ENCODE measurements at regions not wholly inside any gene's neighbourhood (a gene's known extent, or its start where the extent isn't known, plus 50 kb on each side); places are given as distances from the start of the nearest gene placed in this dataset.

DNA sequence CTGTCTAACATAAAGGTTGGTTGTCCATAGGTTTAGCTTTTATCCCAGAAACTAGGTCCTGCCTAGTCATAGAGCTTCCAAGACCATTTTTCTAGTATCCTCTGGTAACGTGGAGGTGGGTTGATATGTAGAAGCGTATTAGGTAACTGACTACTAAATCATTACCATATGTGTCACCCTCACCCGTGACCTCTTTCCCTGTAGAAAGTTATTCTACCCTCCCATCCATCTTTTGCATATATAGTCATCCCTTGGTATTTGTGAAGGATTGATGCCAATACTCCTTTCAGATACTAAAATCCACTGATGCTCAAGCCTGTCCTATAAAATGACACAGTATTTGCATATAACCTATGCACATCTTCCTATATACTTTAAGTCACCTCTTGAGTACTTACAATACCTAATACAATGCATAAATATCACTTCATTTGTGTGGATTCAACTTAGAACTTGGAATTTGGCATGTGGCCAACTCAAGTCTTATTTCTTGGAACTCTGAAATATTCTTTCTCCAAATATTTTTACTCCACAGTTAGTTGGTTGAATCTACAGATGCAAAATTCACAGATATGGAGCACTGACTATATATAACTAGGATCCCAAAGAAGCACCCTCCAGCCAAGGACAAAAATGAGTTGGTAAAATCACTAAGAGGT, 497.0 kb upstream of the TENM4 start:
- no peak for DNase-seq (ENCODE audit: low read depth, low spot score)

DNA sequence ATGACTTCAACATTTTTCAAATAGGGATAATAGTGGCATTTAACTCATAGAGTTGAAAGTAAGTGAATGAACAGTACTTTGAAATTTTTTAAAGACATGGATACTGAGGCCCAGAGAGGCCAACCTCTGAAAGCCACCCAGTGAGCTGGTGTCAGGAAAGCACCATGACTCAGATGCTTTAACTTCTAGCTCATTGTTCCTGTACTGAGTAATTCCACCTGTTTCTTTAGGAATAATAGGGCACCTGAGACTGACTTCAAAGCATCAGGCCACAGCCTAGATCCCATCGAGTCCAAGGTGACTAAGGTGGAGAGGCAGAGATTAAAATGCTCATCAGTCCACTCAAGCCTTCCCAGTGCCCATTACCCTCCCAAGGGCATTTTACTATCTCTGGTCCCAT, 491.8 kb upstream of the TENM4 start:
- no peak for DNase-seq (ENCODE audit: low read depth, low spot score)

DNA sequence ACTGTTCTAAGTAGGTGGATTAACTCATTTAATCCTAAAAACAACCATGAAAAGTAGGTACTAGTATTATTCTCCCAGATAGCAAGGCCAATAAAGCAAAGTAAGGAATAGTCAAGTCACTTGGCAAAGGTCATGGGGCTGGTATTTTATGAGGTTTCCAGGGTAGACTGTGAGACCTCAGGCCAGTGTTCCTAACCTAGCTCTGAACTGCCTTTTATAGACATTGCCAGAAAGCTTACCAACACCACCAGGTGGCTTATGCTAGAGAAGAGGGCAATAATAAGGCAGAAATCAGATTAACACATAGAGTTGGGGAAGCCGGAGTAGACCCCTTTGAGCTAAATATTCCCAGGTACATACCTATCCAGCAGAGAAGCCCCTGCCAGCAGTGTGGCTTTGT, 490.9 kb upstream of the TENM4 start:
- no peak for DNase-seq (ENCODE audit: low read depth, low spot score)

DNA sequence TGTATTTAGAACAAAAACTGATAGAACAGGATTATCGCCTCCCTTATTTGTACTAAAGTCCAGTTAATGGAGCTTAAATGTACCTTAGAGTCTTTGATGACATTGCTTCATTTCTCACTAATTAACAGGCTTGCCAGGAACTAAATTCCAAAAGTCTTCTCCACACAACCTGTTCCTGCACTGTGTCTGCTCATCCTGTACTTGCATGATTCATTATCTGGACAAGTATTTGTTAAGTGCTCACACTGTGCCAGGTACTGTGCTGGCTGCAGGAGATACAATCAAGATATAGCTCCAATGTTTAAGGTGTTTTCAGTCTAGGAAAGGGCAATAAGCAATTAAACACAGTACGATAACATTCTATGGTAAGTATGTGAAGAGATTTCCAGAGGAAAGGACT, 485.9 kb upstream of the TENM4 start:
- no peak for DNase-seq (ENCODE audit: low read depth, low spot score)

DNA sequence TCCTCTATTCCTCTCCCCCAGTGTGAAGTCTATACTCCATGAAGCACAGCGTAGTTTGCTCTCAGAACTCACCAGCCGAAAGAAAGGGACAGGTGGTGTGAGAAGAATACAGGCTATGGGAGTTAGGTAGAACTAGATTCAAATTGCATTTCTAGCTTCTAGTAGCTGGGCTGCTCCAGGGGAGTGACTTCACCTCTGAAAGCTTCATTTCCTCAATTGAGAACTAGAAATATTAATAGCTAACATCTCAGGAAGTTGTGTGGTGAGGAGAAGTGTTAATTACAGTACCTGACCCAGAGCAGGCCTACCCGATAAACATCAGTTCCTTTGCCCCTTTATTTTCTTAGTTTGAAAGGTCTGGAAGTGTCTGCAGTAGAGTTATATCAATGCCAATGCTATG, 484.7 kb upstream of the TENM4 start:
- no peak for DNase-seq (ENCODE audit: low read depth, low spot score)

DNA sequence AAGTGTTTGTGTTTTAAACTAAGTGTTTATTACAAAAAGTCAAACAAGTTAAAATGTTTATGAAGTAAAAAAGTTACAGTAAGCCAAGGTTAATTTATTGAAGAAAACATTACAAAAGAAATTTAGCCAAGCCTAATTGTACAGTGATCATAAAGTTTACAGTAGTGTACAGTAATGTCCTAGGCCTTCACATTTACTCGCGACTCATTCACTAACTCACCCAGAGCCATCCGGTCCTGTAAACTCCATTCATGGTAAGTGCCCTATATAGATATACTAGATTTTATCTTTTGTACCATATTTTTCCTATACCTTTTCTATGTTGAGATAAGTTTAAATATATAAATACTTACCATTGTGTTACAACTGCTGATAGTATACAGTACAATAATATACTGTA, 481.8 kb upstream of the TENM4 start:
- DNase-seq (ENCODE audit: low read depth, low spot score), result no peak

DNA sequence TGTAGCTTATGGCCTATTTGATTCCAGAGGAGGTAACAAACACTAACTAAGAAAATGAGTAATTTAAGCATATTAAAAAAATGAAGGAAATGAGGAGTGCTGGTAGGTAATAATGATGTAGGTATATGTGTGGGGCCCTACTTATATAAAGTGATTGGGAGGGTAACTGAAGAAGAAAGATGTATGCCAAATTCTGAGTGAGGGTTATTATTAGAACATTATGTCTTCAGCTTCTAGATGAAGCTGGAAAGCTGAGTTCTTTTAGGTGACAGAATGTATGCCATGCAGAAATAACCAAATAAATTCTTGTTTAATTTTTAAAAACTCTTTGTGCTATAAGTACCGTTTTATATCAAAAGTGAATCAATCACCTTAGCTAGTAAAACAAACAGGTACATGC, 479.6 kb upstream of the TENM4 start:
- DNase-seq (ENCODE audit: low read depth, low spot score), result no peak

DNA sequence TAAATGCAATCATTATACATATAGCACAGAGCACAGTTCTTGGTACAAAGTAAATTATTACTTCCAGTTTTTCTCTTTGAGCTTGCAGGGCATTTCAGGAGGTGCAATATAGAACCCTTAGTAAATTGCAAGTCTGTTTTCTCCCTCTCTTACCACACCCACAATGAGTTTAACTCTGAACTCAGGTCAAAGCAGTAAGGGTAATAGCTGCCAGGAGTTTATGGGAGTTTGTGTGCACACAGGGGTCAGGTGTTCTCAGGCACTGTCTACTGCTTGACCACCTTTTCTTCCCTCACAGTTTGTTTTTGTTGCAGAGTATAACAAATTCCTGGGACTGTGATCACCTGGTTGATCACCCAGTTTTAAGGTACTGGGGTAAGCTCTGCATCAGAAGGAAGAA, 478.5 kb upstream of the TENM4 start:
- no peak for DNase-seq (ENCODE audit: low read depth, low spot score)

DNA sequence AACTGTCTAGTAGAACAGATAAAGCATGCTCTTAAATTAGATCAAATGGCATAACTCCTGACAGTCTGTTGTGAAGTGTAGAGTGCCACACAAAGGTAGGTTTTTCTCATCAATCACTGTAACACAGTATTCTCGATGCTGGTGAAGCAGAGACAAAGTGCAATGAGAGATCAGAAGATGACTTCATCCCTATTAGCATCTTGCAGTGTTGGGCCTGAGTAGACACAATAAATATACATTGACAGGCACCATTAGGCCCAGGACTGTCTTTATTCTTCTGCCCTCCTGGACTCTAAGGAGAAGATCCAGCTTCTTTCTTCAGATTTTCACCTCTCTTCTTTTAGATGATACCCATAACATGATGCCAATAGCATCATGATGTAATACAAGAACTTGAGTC, 478.0 kb upstream of the TENM4 start:
- no peak for DNase-seq (ENCODE audit: low read depth, low spot score)

DNA sequence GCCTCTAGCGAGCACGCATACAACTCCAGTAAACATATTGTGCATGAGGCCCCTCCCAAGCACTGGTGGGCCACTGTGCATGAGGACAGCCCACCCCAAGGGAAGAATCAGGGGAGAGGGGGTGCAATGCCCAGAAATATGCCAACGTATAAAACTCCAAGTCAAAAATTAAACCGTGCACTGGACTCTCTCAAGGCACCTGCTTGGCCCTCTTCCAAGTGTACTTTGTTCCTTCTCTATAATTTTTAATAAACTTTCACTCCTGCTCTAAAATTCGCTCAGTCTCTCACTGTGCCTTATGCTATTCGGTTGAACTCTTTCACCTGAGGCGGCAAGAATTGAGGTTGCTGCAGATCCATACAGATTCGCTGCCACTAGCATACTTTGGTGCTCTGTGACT, 465.3 kb upstream of the TENM4 start:
- DNase-seq (ENCODE audit: low read depth, low spot score), result no peak

DNA sequence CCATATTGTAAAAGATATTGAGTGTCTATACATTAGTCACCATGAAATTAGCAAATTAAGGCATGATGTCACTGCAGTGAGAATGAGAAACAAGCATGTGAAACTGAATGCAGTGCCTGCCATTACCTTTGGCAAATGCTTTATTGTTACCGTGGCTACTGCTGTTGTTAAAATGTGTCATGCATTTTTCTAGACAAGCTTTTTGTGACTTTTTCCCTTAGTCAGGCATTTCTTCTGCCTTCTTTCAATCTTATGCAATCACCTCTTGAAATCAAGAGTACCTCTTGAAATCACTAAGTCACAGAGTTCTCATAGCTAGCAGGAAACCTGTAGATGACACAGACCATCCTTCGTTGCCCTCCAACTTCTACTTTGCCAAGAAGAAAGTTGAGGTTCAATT, 461.7 kb upstream of the TENM4 start:
- DNase-seq (ENCODE audit: low read depth, low spot score), result no peak

DNA sequence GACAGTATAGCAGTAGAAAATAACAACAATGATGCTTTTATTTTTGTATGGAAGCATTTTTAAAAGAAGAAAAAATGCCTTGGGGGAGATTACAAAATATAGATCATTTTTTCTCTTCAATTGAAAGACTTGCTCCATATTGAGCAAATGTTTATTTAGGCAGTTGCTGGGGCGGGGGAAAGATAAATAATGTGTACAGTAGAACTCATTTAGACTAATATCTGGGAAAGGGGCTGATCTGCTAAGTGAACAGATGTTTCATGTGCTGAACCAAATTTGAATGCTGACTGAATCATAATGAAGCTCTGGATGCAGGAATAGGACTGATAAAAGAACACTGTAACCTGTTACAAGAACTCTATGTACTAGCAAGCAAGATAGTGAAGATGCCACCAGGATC, 457.1 kb upstream of the TENM4 start:
- DNase-seq (ENCODE audit: low read depth, low spot score), result no peak

DNA sequence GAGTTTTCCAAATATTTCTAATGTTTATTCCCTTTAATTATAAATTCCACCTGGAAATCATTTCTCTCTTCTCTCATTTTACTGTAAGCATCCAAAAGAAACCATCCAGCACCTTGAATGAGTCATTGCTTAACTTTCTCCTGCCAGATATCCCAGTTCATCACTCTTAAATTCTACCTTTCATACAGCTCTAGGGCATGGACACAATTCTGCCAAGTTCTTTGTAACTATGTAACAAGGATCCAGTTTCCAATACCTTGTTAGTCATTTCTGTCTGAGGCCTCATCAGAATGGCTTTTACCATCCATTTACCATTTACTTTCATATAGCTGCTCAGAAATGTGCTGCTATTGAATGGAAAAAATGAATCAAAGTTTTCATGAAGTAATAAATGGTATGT, 455.4 kb upstream of the TENM4 start:
- DNase-seq (ENCODE audit: low read depth, low spot score), result no peak

DNA sequence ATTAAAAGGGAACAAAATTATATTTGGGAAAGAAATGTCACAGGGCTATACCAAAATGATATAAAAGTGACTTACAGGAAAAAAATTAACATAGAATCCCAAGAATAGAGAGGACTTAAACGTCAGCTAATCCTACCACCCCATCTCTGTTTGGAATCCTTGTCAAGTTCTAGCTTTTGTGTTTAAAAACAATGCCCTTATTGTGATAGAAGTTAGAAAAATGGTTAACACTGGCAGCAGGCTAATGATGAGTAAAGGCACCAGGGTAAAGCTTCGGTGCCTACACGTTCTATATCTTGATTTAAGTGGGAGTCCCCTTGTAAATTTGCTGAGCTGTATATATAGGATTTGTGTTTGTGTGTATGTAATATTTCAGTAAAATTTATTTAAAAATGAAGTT, 453.3 kb upstream of the TENM4 start:
- no peak for DNase-seq (ENCODE audit: low read depth, low spot score)

DNA sequence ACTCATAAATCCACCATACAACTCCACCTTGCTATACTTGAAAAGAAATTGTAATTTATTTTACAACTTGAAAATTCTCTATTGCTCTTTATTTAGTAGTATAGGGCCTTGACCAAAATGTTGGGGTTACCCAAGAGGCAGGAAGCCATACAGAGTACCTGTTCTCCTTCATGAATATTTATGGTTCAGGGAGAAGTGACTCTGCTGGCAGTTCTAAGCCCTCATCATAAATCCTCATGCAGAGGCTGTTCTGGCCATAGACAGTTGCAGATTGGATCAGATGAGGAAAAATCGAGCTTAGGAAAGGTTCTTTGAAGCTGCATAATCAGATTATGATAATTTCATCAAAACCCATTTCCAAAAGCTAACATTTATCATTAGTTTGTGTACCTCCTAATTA, 449.4 kb upstream of the TENM4 start:
- DNase-seq (ENCODE audit: low read depth, low spot score), result no peak

DNA sequence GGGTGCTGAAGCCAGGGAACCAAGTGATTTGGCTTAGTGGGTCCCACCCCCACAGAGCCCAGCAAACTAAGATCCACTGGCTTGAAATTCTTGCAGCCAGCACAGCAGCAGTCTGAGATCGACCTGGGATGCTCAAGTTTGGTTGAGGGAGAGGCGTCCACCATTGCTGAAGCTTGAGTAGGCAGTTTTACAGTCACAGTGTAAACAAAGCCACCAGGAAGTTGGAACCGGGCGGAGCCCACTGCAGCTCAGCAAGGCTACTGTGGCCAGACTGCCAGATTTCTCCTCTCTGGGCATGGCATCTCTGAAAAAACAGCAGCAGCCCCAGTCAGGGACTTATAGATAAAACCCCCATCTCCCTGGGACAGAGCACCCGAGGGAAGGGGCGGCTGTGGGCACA, 424.1 kb upstream of the TENM4 start:
- DNase-seq (ENCODE audit: low read depth, low spot score), result no peak

DNA sequence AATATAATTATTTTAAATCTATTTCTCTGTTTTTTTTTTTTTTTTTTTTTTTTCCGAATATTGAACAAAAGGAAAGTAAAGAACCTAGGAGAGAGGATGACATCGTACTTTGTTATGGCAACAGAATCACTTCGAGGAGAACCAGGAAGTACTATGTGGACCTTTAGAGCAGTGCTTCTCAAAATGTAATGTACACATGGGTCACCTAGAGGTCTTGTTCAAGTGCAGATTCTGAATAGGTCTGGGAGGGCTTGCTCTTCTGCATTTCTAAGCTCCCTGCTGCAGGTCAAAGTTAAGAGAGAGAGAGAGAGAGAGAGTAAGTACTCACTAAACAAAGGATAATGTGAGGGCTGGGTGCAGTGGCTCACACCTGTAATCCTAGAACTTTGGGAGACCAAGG, 419.5 kb upstream of the TENM4 start:
- DNase-seq (ENCODE audit: low read depth, low spot score), result no peak

DNA sequence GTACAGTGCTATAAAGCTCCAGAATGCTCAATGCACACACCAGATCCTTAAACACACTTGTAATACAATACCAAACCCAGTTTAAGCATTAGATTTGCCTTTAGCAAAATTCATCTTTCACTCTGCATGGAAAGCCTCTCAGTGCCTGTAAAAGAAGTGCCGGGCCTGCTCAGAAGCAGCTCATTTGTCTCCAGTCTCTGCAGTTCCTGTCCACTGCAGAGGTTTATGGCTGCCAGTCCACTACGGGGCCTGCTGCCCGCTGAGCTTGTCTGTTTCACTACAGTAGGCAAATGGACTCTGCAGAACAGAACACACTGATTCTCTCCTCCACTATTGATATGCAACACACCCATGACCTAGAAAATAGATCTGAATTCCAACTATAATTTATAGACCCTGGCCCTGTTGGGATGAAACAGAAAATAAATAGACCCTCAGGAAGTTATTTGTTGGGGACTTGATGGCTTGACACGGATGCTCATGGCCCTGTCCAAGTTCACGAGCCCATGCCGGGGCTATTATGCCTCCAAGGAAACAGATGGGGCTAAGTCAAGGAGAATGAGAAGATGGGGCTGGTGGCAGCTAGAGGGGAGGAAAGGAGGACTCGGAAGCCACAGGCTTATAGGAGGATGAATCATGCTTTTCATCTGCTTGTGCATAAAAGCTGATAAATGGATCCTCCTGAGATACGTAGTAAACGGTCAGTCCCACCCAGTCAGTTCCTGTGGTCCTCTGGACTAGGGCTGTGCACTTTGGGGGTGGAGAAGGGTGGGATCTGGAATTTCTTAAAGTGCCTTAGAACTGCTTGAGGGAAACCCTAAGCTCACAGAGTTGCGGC, 416.8 kb upstream of the TENM4 start:
- DNase-seq (ENCODE audit: low read depth, low spot score), result no peak

DNA sequence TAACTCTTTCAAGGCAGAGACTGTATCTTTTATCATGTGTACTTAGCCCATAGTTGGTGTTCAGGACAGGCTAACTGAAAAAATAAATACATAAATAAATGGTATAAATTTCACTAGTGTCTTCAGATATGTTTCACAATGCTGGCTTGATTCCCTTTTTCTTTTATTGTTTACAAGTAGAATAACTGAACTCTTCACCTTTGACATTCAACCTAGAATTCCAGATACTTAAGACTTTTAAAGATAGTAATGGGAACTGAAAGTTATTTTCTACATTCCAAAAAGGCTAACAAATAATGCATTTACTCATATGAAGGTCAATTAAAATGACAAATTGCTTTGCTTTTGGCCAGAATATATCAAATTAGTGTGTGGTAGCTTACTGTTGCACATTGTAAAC, 411.3 kb upstream of the TENM4 start:
- DNase-seq (ENCODE audit: low read depth, low spot score), result no peak

DNA sequence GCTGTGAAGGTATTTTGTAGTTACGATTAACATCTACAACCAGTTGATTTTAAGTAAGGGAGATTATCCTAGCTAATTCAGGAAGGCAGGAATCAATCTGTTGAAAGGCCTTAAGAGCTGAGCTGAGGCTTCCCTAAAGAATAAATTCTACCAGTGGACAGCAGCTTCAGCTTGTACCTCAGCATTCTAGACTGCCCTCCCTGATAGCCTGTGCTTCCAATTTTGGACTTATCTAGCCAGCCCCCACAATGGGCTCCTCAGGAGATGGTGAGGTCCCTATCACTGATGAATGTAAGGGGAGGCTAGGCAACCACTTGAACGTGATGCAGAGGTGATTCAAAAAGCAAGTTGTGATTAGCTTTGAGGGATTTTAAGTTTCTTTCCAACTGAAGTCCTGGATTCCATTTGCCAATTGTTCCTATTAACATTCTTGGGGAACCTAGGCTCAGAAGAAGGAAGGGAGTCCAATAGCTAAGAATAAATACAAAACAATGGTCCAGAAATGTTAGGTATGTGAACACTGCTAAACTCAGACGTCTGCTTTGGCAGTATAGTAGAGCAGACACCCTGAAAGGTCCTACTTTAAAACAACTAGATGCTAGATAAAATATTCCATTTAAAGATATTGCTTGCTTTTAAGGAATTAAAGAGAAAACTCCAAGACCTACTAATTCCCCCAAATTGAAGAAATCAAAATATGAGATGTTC, 404.3 kb upstream of the TENM4 start:
- no peak for DNase-seq (ENCODE audit: low read depth, low spot score)

DNA sequence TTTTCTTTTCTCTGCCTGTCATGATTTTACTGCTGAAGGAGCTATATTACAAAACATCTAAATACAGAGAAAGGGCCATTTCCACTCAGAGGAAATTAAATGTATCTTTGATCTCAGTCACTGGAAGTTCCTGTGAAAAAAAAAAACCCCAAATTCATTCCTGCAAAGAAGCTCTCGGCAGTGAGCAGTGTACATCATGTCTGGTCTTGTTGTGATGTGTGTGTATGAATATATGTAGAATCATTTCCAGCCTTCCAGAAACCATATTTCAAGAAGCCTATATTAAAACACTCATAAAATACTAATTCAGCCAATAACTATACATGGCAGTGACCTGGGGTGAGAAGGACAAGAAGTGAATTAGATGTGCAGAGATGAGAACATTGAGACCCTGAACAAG, 393.2 kb upstream of the TENM4 start:
- DNase-seq (ENCODE audit: low read depth, low spot score), result no peak

DNA sequence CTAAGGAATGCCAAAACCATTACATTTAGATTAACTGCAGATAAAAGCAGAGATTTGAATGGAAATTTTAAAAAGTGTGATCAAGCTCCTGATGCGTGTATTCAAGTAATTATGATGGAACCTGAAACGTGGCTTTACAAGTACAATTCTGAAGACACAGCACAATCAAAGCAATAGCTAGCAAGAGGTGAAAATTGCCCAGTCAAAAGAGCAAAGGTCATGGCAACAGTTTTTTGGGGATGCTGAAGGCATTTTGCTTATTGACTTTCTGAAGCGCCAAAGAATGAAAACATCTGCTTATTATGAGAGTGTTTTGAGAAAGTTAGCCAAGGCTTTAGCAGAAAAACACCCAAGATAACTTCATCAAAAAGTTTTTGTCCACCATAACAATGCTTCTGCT, 389.6 kb upstream of the TENM4 start:
- no peak for DNase-seq (ENCODE audit: low read depth, low spot score)

DNA sequence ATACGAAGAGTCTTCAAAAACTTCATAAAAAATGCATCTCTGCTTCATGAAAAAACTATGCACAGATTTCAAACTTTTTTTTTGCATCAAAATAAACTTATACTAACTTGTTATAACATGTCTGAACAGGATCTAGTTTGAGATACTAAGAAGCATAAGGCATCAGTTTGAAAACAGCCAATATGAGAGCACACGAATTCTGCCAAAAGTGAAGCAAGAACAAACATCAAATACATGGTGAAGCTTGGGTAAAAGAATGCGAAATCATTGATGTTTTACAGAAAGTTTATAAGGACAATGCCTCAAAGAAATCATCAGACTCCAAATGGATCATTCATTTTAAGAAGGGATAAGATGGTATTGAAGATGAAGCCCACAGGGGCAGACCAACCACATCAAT, 389.1 kb upstream of the TENM4 start:
- DNase-seq (ENCODE audit: low read depth, low spot score), result no peak
